Stimulated activated naive CD8-positive, alpha-beta T cell treated with anti-CD3 and anti-CD28 coated beads, Interleukin-15, amount 100 ng/mL, for 72 hours (primary cell): ENCODE measurements at regions not wholly inside any gene's neighbourhood (a gene's known extent, or its start where the extent isn't known, plus 50 kb on each side); places are given as distances from the start of the nearest gene placed in this dataset.

Source experiments
- ATAC-seq: fragments of 150-1000 bp; cut with Tn5 transposase; 2 replicates; pipeline ENCODE4 v1.10.0; 2021; ENCODE audit warnings: mild to moderate bottlenecking, moderate library complexity
- DNase-seq, 2 donors: peaks; one replicate each; pipeline ENCODE4 v3.0.0; 2021 to 2022
- H3K27ac Mint-ChIP-seq, 2 donors: one replicate each; pipeline ENCODE4 v1.8.0; 2022; ENCODE audit warnings: mild to moderate bottlenecking in 2 of 2, mixed read lengths in 2 of 2, moderate library complexity in 2 of 2
- H3K27me3 Mint-ChIP-seq: one replicate; pipeline ENCODE4 v1.8.0; 2022; ENCODE audit warnings: mixed read lengths
- H3K4me1 Mint-ChIP-seq: one replicate; pipeline ENCODE4 v1.8.0; 2022; ENCODE audit warnings: mild to moderate bottlenecking, mixed read lengths
- H3K4me3 Mint-ChIP-seq, 2 donors: one replicate each; pipeline ENCODE4 v1.8.0; 2022; ENCODE audit warnings: mild to moderate bottlenecking in 2 of 2, mixed read lengths in 2 of 2, moderate library complexity in 1 of 2
- H3K9me3 Mint-ChIP-seq, 2 donors: one replicate each; pipeline ENCODE4 v1.8.0; 2022; ENCODE audit warnings: mixed read lengths in 2 of 2

DNA sequence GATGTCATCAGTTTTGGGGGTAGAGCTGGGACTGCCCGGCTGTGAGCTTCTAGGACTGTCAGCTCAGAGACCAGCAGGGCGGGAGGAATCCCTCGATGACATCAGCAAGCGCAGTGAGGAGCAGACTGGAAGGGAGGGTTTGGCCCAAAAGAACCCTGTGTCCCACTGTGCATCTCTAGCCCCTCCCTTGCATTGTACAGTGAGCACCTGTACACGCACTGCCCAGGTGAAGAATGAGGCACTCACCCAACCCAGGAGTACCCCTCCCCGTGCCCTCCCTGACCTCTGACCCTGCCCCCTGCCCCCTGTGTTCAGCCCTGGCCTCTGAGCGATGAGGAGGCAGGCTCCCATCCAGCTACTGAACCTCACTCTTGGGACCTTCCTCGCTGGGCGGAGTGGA lies 92.9 kb downstream of the HMX1 start:
- DNase-seq (no peak), ATAC-seq (no peak)
- no peaks in the 10 kb centered on the region for H3K9me3 Mint-ChIP-seq
- no peak overlapping the region for H3K4me3 Mint-ChIP-seq
- H3K27ac Mint-ChIP-seq = peak overlapping the region in 1 of 2 donors; percentile 71
- no peaks in the 10 kb centered on the region for H3K4me1 Mint-ChIP-seq
- H3K27me3 Mint-ChIP-seq = peaks cover 7% of the 10 kb centered on the region

DNA sequence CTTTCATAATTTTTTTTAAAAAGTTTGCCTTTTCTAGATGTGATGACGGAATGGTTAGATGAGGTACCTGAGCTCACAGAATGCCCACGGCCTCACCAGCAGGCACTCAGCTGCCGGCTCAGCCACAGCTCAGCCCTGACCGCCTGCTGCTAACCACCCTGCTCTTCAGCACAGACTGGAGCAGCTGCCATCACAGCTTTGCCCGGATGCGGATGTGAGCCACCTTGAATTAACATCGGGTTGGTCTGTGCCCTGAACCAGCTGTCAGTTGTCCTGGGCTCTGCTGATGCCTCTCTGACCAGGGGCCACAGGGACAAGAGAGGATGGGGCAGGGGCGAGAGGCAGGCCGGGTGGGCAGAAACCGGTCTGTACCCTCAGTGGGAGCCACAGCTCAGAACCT lies 93.3 kb downstream of the HMX1 start:
- peaks cover 7% of the 10 kb centered on the region for H3K27me3 Mint-ChIP-seq
- no peak overlapping the region for H3K27ac Mint-ChIP-seq
- H3K4me1 Mint-ChIP-seq = no peaks in the 10 kb centered on the region
- H3K9me3 Mint-ChIP-seq = no peaks in the 10 kb centered on the region
- DNase-seq (no peak), ATAC-seq (no peak)
- no peak overlapping the region for H3K4me3 Mint-ChIP-seq

DNA sequence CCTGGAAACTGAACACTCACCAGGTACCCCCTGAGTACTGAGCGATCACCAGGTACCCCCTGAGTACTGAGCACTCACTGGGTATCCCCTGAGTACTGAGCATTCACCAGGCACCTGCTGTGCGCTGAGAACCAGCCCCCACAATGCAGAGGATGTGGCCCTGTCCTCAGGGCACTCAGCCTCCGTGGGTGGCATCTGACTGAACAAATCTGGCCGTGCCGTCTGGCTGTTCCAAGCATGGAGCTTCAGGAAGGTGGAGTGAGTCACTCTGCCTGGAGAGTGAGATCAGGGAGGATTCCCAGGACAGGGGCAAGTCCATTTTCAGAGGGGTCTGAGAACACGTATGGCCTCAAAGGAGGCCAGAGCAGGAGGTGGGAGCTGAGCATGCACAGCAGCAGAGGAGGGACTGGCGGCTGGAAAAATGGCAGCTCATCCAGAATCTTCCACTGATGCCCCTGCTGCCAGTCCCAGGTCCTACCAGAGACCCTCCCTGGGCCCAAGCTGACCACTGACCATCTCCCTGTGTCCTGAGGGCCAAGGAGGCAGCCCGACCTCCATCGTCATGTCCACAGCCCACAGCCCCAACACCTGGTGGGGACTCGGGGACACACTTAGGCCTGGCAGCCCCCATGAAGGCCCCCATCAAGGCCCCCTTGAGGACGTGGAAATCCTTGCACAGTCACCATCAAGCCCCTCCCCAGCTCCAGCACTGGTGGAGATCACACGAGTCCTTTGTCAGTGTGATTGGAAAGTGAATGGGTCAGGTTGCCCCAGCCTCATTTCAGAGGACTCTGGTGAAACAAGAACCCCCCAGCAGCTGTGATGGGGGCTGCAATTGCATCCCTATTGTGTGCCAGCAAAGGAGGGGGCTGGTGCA lies 94.1 kb downstream of the HMX1 start:
- no peaks in the 10 kb centered on the region for H3K4me1 Mint-ChIP-seq
- no peak overlapping the region for H3K27ac Mint-ChIP-seq
- ATAC-seq = no peak
- no peak overlapping the region for H3K4me3 Mint-ChIP-seq
- H3K27me3 Mint-ChIP-seq = peaks cover 7% of the 10 kb centered on the region
- no peak for DNase-seq
- no peaks in the 10 kb centered on the region for H3K9me3 Mint-ChIP-seq

DNA sequence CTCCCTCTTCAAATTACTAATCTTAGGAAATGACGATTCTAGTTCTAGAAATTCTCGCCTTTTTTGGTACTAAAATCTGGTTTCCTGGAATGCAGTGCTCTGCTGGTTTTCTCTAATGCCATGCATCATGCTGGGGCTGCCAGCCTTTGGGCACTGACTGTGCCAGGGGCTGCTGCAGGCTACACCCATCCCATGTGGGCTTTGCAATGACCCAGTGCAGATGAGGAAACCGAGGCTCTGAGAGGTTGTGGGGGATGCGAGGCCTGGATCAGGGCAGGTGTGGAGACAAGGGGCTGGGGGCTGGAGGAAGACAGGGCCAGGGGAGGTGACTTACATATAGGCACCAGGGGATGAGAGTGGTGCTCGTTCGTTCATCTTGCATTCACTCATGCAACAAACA lies 95.3 kb downstream of the HMX1 start:
- Mint-ChIP-seq H3K27ac (no peak overlapping the region), H3K4me3 (no peak overlapping the region), H3K9me3 (no peaks in the 10 kb centered on the region), H3K27me3 (no peaks in the 10 kb centered on the region), H3K4me1 (no peaks in the 10 kb centered on the region)
- ATAC-seq (no peak), DNase-seq (no peak)

DNA sequence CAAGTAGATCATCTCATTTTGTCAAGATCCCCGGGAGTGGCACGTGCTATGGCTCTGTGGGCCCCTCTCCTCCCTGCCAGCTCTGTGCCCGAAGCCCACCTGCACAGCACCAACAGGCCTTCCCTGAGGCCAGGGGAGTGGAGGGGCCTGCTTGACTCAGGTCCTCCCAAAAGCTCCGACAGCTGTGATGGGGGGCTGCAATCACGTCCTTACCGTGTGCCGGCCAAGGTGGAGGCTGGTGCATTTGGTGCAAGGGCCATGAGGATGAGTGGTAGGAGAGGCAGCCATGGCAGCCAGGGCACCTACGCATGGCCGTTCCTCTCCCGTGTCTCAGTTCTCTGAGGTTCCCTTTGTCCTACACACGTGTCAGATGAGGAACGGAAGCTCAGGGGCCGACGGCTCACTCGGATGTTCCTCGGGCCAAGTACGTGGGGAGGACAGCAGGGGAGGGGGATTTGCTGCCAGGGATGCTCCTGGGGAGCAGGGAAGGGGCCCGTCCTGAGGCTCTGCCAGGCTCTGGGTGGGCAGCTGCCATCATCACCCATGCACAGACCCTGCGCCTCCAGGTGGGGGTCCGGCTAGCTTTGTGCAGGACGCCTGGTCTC lies 95.8 kb downstream of the HMX1 start:
- no peak overlapping the region for H3K4me3 Mint-ChIP-seq
- no peak for DNase-seq

DNA sequence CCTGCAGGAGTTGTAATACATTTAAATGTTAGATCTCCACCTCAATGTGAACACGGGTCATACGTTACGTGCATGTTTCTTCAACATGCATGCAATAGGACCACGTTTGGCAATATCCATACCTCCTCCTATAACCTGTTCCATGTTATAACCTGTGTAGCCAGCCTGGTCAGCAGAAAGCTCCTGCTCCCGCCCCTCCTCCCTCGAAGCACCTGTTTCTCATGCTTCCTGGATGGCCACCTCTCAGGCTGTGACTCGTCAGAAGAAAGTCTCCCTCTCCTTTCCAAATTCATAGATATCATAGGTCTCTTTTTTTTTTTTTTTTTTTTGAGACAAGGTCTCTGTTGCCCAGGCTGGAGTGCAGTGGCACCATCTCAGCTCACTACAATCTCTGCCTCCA lies 96.5 kb downstream of the HMX1 start:
- Mint-ChIP-seq H3K27ac (no peak overlapping the region), H3K4me3 (no peak overlapping the region), H3K9me3 (no peaks in the 10 kb centered on the region), H3K27me3 (no peaks in the 10 kb centered on the region), H3K4me1 (no peaks in the 10 kb centered on the region)
- ATAC-seq (no peak), DNase-seq (no peak)

More for the DNA sequence above, 95.8 kb downstream of the HMX1 start:
- Mint-ChIP-seq H3K9me3 (no peaks in the 10 kb centered on the region), H3K27ac (no peak overlapping the region), H3K4me1 (no peaks in the 10 kb centered on the region), H3K27me3 (no peaks in the 10 kb centered on the region)
- ATAC-seq = no peak

DNA sequence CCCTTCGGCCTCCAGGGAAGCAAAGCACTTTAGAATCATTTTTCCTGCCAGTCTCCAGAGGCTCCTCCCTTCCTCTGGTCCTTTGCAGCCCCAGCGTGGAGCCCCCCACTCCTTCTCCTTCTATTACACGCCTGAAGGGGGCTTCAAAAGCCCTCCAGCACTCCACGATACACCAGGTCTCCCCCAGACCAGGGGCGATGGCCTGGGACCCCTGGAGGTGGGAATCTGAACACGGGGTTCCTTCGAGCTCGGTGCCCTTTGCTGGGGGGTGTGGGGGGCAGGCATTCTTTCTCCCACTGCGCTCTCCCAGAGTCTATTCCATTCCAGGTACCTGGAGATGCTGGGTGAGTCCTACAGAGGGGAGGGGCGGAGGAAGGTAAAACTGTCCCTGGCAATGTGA lies 97.6 kb downstream of the HMX1 start:
- Mint-ChIP-seq H3K9me3 (peaks cover 0 to 2% of the 10 kb centered on the region in 2 donors), H3K4me1 (no peaks in the 10 kb centered on the region), H3K27ac (no peak overlapping the region), H3K4me3 (no peak overlapping the region), H3K27me3 (no peaks in the 10 kb centered on the region)
- ATAC-seq = no peak
- no peak for DNase-seq

DNA sequence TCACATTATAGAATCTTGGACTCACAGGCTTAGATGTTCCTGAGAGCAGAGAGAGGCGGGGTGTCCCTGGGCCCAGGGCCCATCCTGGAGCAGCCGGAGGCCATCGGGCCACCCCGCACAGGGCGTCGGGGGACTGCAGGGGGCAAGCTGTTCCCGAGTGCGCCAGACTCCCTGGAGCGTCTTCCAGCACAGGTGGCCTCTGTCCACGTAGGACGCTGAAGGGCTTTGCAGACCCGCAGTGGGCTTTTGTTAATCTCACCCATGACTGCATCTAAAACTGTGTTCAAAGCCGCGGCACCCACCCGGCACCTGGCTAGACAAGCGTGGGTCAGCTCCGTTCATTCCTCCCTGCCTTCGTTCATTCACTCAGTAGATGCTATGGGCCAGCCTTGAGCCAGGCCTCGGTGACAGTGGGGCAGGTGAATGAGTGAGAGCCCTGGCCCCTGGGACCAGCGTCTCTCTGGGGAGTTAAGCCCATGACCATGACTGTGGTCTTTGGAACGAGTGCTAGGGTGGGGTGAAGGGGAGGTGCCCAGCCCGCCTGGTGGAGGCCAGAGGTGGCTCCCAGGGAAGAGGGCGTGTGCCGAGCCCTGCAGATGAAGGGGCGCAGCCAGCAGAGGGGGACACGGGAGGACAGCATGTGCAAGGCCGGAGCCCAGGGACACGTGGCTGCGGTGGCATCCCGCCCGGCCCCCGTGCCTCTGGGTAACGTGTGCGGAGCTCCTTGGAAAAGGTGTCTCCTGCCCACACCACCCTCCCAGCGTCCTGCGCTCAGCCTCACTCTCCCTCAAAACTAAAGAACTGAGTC lies 98.3 kb downstream of the HMX1 start:
- H3K4me3 Mint-ChIP-seq = no peak overlapping the region

DNA sequence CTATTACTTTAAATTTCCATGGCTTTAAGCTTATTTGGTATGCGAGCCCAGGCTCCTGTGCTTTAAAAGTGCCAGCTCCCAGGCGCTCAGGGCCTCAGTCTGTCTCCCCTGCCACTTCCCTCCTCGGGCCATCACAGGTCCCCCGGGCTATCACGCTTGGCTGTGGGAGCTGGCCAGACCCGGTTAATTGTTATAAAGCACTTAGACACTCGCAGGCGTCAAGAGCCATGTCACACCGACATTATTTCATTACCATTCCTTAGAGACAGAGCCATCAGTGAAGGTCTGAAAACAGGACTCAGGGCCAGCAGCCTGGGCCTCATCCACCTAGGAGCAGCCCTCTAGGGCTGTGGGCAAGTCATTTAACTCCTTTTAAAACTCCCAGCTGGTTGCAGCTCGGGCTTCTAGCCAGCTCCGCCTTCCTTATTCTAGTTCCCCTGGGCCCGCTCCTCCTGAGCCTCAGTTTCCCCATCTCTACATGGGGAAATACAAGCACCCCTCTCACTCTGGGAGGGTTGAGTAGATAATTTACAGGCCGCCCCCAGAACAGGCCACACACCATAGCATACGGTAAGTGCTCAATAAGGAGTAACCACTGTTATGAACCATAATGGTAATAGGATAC lies 99.0 kb downstream of the HMX1 start:
- H3K4me1 Mint-ChIP-seq = no peaks in the 10 kb centered on the region
- ATAC-seq (no peak), DNase-seq (no peak)
- H3K9me3 Mint-ChIP-seq = peaks cover 0 to 7% of the 10 kb centered on the region in 2 donors
- no peak overlapping the region for H3K27ac Mint-ChIP-seq
- H3K4me3 Mint-ChIP-seq = no peak overlapping the region
- no peaks in the 10 kb centered on the region for H3K27me3 Mint-ChIP-seq

More for the DNA sequence above, 98.3 kb downstream of the HMX1 start:
- H3K27me3 Mint-ChIP-seq = no peaks in the 10 kb centered on the region
- H3K9me3 Mint-ChIP-seq = peaks cover 0 to 7% of the 10 kb centered on the region in 2 donors
- H3K4me1 Mint-ChIP-seq = no peaks in the 10 kb centered on the region
- DNase-seq (no peak), ATAC-seq (no peak)
- H3K27ac Mint-ChIP-seq = no peak overlapping the region

DNA sequence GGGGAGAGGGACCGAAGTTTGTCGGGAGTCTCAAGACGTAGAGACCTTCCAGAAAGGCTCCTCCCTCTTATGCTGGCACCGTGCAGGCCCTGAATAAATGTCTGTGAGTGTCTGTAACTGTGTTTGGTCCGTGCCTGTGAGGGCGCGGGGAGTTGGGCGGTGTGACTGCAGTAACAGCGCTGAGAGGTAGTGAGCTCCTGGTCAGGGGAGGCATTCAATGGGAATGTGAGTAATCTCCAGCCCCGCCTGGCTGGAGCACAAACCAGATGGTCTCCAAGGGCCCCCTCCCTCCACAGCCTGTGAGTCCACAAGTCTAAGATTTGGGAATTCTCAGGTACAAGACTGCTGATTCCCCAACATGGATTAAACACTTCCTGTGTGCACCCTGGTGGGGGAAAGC lies 100.0 kb downstream of the HMX1 start:
- no peak overlapping the region for H3K4me3 Mint-ChIP-seq
- no peak overlapping the region for H3K27ac Mint-ChIP-seq
- DNase-seq = no peak
- H3K9me3 Mint-ChIP-seq = peaks cover 0 to 7% of the 10 kb centered on the region in 2 donors
- no peaks in the 10 kb centered on the region for H3K27me3 Mint-ChIP-seq
- ATAC-seq = no peak
- H3K4me1 Mint-ChIP-seq = no peaks in the 10 kb centered on the region

DNA sequence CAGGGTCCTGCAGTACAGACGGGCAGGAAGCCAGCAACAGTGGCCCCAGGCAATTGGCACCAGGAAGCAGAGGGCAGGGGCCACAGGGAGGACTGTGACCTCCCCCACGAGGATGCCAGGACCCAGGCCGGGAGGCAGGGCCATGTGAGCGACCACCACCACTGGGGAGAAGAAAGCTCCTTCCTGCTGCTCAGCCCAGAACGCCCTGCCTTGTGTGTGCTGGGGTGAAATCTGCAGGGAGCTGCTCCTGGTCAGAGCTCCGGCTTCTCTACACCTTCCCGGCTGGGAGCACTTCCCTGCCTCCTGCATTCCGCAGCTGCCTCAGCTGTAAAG lies 100.4 kb downstream of the HMX1 start:
- no peak overlapping the region for H3K4me3 Mint-ChIP-seq
- no peaks in the 10 kb centered on the region for H3K4me1 Mint-ChIP-seq
- DNase-seq = no peak
- peaks cover 0 to 7% of the 10 kb centered on the region in 2 donors for H3K9me3 Mint-ChIP-seq
- H3K27ac Mint-ChIP-seq = no peak overlapping the region
- H3K27me3 Mint-ChIP-seq = no peaks in the 10 kb centered on the region
- no peak for ATAC-seq

DNA sequence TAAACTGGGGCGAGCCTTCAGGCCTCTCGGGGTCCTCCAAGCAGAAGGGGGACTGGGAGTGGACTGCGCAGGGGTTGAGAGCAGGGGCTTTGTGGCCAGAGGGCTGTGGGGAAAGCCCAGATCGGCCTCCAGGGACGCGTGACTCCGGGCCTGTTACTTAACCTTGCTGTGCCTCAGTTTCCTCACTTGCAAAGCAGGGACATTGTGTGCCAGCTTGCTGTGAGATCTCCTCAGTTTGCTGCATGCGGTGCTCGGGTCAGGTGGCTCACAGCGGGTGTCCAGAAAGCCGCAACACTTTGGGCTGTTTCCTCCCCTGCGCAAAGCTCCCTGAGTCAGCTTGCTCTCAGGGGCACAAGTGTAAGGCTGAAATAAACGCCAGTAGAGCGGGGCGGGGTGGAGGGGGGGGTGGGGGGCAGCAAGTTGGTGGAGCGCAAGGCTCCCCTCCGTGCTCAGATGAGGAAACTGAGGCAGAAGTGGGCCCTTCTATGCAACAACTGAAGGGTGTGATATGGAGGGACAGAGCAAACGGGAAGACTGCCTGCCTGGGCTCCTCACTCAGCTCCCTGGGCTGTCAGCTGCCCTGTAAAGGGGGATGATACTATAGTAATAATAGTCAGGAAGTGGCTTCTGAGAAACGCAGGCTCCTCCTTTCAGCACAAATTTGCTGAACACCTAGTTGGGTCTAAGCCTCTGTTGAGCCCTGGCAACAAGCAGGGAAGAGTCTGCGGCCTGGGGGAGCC lies 101.0 kb downstream of the HMX1 start:
- Mint-ChIP-seq H3K9me3 (peaks cover 0 to 7% of the 10 kb centered on the region in 2 donors), H3K27ac (no peak overlapping the region), H3K4me1 (no peaks in the 10 kb centered on the region), H3K4me3 (no peak overlapping the region), H3K27me3 (no peaks in the 10 kb centered on the region)
- no peak for ATAC-seq
- no peak for DNase-seq

DNA sequence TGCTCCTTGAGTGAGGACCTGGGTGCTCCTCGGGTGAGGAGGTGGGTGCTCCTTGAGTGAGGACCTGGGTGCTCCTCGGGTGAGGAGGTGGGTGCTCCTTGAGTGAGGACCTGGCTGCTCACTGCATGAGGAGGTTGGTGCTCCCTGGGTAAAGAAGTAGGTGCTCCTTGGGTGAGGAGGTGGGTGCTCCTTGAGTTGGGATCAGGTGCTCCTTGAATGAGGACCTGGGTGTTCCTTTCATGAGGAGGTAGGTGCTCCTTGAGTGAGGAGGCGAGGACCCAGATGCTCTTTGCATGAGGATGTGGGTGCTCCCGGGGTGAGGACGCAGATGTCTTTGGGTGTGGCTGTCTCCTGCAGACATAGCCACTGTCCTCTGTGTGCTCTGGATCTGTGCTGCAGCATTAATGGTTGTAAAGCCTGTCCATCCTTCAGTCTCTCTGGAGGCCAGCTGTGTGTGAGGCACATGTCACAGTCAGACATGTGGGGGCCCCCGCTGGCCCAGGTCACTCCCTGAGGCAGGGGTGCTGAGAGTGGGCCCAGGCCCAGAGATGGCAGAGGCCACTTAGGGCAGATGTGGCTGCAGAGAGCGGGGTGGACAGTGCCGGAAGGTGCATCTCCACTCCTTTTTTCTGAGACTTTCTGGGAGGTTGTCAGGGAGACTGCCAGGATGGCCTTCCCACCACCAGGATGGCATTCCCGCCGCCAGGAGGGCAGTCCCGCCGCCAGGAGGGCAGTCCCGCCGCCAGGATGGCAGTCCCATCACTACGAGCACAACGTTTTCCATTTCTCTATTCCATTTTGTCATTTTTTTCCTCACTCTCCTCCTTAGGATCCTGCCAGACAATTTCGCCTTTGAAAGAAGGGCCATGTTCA lies 101.8 kb downstream of the HMX1 start:
- H3K4me3 Mint-ChIP-seq = no peak overlapping the region

DNA sequence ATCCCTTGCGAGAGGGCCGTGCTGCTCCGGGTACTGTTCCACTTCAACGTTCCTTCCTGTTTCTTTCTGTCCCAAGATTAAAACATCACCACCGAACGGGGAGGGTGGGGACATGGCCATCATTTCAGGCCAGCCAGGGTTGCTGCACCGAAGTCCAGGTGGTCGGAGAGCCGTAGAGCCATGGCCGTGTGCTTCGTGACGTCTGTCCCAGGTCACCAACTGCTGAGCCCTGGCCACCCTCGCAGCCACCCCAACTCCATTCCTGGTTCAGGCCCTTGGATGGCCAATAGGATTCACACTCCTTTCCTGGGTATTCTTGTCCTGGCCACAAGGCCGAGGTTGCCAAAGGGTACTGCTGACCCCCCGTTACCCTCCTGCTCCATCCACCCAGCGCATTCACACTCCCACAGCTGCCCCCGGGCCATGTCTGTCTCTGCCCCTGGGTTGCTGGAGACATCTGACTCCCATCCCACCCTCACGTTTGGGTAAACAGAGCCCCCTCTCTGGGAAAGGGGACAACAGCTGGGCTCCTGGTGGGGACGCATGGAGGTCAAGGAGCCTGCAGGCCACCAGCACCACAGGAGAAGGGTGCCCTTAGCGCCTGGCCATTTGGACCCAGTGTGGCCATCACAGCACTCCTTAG lies 103.2 kb downstream of the HMX1 start:
- Mint-ChIP-seq H3K4me3 (no peak overlapping the region), H3K4me1 (no peaks in the 10 kb centered on the region), H3K9me3 (peaks cover 0 to 7% of the 10 kb centered on the region in 2 donors), H3K27me3 (no peaks in the 10 kb centered on the region), H3K27ac (no peak overlapping the region)
- no peak for ATAC-seq
- no peak for DNase-seq

More for the DNA sequence above, 101.8 kb downstream of the HMX1 start:
- Mint-ChIP-seq H3K4me1 (no peaks in the 10 kb centered on the region), H3K27ac (no peak overlapping the region), H3K9me3 (peaks cover 0 to 7% of the 10 kb centered on the region in 2 donors), H3K27me3 (no peaks in the 10 kb centered on the region)
- DNase-seq = no peak
- ATAC-seq = no peak
